HCT116 (cell line): ENCODE measurements at regions not wholly inside any gene's neighbourhood (a gene's known extent, or its start where the extent isn't known, plus 50 kb on each side); places are given as distances from the start of the nearest gene placed in this dataset.

Source experiments
- EGR1 ChIP-seq: IDR thresholded peaks from 2 replicates; pipeline ENCODE4 v1.6.1; 2012; ENCODE audit warnings: low read depth
- EZH2 ChIP-seq: fragments of 200-600 bp; sonication (generic); IDR thresholded peaks from 2 replicates; pipeline ENCODE4 v1.6.1; 2017; ENCODE audit warnings: antibody characterized with exemption, mixed run types
- FOSL1 ChIP-seq: IDR thresholded peaks from 2 replicates; pipeline ENCODE4 v1.6.1; 2012; ENCODE audit warnings: low read depth
- POLR2A ChIP-seq: IDR thresholded peaks from 2 replicates; pipeline ENCODE4 v1.7.0; 2011; ENCODE audit warnings: borderline replicate concordance; ENCODE audit not compliant: insufficient read depth, insufficient read length; ENCODE audit errors: extremely low read depth
- SIN3A ChIP-seq: IDR thresholded peaks from 2 replicates; pipeline ENCODE4 v1.6.1; 2012; ENCODE audit warnings: low read depth
- TCF7L2 ChIP-seq: IDR thresholded peaks from 2 replicates; pipeline ENCODE4 v1.7.0; 2011; ENCODE audit warnings: borderline replicate concordance, inconsistent platforms; ENCODE audit not compliant: insufficient read depth, insufficient read length; ENCODE audit errors: extremely low read depth
- TF ChIP-seq, protein P1 (sequence below), 3 experiments: fragments of 200-600 bp in 1 of 3; sonication (generic) in 1 of 3; IDR thresholded peaks in 2 of 3; conservative IDR thresholded peaks in 1 of 3; 2 replicates each; pipeline ENCODE4 v1.5.1; 2012 to 2017; ENCODE audit warnings: low read depth in 2 of 3, low read length in 2 of 3, antibody characterized with exemption in 1 of 3, borderline replicate concordance in 1 of 3, control low read depth in 1 of 3, mild to moderate bottlenecking in 1 of 3, mixed read lengths in 1 of 3, mixed run types in 1 of 3, moderate library complexity in 1 of 3; ENCODE audit not compliant: insufficient read depth in 1 of 3
- TF ChIP-seq, protein P2 (sequence below): IDR thresholded peaks from 2 replicates; pipeline ENCODE4 v1.6.1; 2012

DNA sequence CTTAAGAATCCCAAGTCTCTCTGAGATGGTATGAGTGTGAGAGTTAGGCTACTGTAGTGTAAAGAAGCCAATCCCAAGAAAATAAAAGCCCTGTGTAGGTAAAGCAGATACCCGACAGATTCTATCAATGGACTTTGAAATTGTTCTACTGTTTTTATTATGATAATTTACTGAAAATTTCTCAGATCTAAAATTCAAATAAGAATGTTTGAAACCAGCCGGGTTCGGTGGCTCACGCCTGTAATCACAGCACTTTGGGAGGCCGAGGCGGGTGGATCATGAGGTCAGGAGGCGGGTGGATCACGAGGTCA lies 208.3 kb upstream of the SPRED2 start:
- TF ChIP-seq POLR2A (no peak), FOSL1 (no peak), EZH2 (no peak), TCF7L2 (no peak), SIN3A (no peak), EGR1 (no peak)
- TF ChIP-seq, protein P1, sequence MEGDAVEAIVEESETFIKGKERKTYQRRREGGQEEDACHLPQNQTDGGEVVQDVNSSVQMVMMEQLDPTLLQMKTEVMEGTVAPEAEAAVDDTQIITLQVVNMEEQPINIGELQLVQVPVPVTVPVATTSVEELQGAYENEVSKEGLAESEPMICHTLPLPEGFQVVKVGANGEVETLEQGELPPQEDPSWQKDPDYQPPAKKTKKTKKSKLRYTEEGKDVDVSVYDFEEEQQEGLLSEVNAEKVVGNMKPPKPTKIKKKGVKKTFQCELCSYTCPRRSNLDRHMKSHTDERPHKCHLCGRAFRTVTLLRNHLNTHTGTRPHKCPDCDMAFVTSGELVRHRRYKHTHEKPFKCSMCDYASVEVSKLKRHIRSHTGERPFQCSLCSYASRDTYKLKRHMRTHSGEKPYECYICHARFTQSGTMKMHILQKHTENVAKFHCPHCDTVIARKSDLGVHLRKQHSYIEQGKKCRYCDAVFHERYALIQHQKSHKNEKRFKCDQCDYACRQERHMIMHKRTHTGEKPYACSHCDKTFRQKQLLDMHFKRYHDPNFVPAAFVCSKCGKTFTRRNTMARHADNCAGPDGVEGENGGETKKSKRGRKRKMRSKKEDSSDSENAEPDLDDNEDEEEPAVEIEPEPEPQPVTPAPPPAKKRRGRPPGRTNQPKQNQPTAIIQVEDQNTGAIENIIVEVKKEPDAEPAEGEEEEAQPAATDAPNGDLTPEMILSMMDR (IDR thresholded peaks at IDR 0.05 in 2 of 3, conservative IDR thresholded peaks at IDR 0.05 in 1 of 3; ENCODE audit: borderline replicate concordance in 1 of 3, insufficient read depth in 1 of 3, low read depth in 2 of 3, low read length in 2 of 3) = no peak
- TF ChIP-seq, protein P2, sequence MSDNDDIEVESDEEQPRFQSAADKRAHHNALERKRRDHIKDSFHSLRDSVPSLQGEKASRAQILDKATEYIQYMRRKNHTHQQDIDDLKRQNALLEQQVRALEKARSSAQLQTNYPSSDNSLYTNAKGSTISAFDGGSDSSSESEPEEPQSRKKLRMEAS = no peak
